Skeletal muscle cell (primary cell): ENCODE measurements at regions not wholly inside any gene's neighbourhood (a gene's known extent, or its start where the extent isn't known, plus 50 kb on each side); places are given as distances from the start of the nearest gene placed in this dataset.
"Not testable (repeated sequence)": the region's sequence is repeated elsewhere in the genome, so short reads cannot be mapped to it uniquely, and the experiment has no call there.

Source experiments
- DNase-seq: peaks from one replicate; pipeline ENCODE4 v3.0.0-alpha.2; 2010; ENCODE audit warnings: low read depth
- H3K4me3 ChIP-seq: 2 replicates; pipeline ENCODE4 v1.5.1; 2011; ENCODE audit warnings: low read depth, mild to moderate bottlenecking, control low read depth, low read length, moderate library complexity

- H3K4me3 ChIP-seq, result no peak overlapping the region
- no peak for DNase-seq
These were observed 205.4 kb upstream of the ITGA1 start for GRCh38 chr5:52582313-52582712.

- no peak overlapping the region for H3K4me3 ChIP-seq
- no peak for DNase-seq
These were observed 200.6 kb upstream of the ITGA1 start for GRCh38 chr5:52587131-52587530.

- H3K4me3 ChIP-seq, result no peak overlapping the region
- DNase-seq, result no peak
These were observed 190.1 kb upstream of the ITGA1 start for GRCh38 chr5:52597625-52598024.

- H3K4me3 ChIP-seq, result no peak overlapping the region
- DNase-seq, result no peak
These were observed 188.7 kb upstream of the ITGA1 start for GRCh38 chr5:52598968-52599367.

- H3K4me3 ChIP-seq, result no peak overlapping the region
- DNase-seq, result no peak
These were observed 183.8 kb upstream of the ITGA1 start for GRCh38 chr5:52603778-52604554.

GRCh38 chr5:52605317-52606313 lies 182.1 kb upstream of the ITGA1 start:
- no peak overlapping the region for H3K4me3 ChIP-seq
- DNase-seq, result no peak

GRCh38 chr5:52607227-52607824 lies 180.4 kb upstream of the ITGA1 start:
- H3K4me3 ChIP-seq, result no peak overlapping the region
- no peak for DNase-seq

GRCh38 chr5:52620315-52620714 lies 167.4 kb upstream of the ITGA1 start:
- no peak for DNase-seq

GRCh38 chr5:52623291-52623690 lies 164.4 kb upstream of the ITGA1 start:
- no peak for DNase-seq
- no peak overlapping the region for H3K4me3 ChIP-seq

More at GRCh38 chr5:52620315-52620714, 167.4 kb upstream of the ITGA1 start:
- no peak overlapping the region for H3K4me3 ChIP-seq

- no peak for DNase-seq
These were observed 163.4 kb upstream of the ITGA1 start for GRCh38 chr5:52624291-52624690.

GRCh38 chr5:52626312-52626711 lies 161.4 kb upstream of the ITGA1 start:
- DNase-seq, result no peak

More at GRCh38 chr5:52624291-52624690, 163.4 kb upstream of the ITGA1 start:
- H3K4me3 ChIP-seq, result no peak overlapping the region

GRCh38 chr5:52627740-52628139 lies 160.0 kb upstream of the ITGA1 start:
- DNase-seq, result no peak
- H3K4me3 ChIP-seq, result no peak overlapping the region

More at GRCh38 chr5:52626312-52626711, 161.4 kb upstream of the ITGA1 start:
- H3K4me3 ChIP-seq, result no peak overlapping the region

GRCh38 chr5:52632281-52632680 lies 155.4 kb upstream of the ITGA1 start:
- no peak overlapping the region for H3K4me3 ChIP-seq
- DNase-seq, result no peak

- H3K4me3 ChIP-seq, DNase-seq: not testable (repeated sequence)
These were observed 153.5 kb upstream of the ITGA1 start for GRCh38 chr5:52634171-52634570.

GRCh38 chr5:52638732-52639131 lies 149.0 kb upstream of the ITGA1 start:
- DNase-seq, result no peak
- no peak overlapping the region for H3K4me3 ChIP-seq

- DNase-seq, result no peak
- no peak overlapping the region for H3K4me3 ChIP-seq
These were observed 139.0 kb upstream of the ITGA1 start for GRCh38 chr5:52648726-52649125.

GRCh38 chr5:52655163-52655562 lies 132.6 kb upstream of the ITGA1 start:
- DNase-seq, result no peak
- no peak overlapping the region for H3K4me3 ChIP-seq

- no peak for DNase-seq
- no peak overlapping the region for H3K4me3 ChIP-seq
These were observed 131.0 kb upstream of the ITGA1 start for GRCh38 chr5:52656569-52657246.

- H3K4me3 ChIP-seq, result no peak overlapping the region
- peak; percentile 4 for DNase-seq
These were observed 130.5 kb upstream of the ITGA1 start for GRCh38 chr5:52657247-52657645.
